CD4-positive, alpha-beta T cell treated with Interleukin-15 for 4 hours (primary cell): ENCODE measurements at regions not wholly inside any gene's neighbourhood (a gene's known extent, or its start where the extent isn't known, plus 50 kb on each side); places are given as distances from the start of the nearest gene placed in this dataset.
"Not testable (repeated sequence)": the region's sequence is repeated elsewhere in the genome, so short reads cannot be mapped to it uniquely, and the experiment has no call there.

Experiments
- DNase-seq: peaks from one replicate; pipeline ENCODE4 v3.0.0-alpha.2; 2020; ENCODE audit warnings: low spot score

DNA sequence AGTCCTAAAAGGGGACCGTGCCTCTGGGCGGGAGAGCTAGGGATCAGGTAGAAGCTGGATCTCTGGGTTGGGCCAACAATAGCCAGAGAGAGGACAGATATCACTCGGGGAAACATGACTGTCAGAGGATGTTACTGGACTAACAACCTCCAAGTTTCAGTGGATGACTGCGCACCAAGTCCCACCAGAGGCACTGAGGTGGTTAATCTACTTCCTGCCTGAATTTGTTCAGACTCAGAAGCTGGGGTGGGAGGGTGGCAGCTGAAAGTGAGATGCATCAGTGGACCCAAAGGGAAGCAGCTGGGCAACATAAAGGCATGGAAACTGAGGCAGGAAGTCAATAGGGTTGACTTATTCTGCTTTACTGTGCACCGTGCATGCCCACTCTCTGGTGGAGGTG lies 130.1 kb upstream of the SLC44A1 start:
- DNase-seq, result no peak

DNA sequence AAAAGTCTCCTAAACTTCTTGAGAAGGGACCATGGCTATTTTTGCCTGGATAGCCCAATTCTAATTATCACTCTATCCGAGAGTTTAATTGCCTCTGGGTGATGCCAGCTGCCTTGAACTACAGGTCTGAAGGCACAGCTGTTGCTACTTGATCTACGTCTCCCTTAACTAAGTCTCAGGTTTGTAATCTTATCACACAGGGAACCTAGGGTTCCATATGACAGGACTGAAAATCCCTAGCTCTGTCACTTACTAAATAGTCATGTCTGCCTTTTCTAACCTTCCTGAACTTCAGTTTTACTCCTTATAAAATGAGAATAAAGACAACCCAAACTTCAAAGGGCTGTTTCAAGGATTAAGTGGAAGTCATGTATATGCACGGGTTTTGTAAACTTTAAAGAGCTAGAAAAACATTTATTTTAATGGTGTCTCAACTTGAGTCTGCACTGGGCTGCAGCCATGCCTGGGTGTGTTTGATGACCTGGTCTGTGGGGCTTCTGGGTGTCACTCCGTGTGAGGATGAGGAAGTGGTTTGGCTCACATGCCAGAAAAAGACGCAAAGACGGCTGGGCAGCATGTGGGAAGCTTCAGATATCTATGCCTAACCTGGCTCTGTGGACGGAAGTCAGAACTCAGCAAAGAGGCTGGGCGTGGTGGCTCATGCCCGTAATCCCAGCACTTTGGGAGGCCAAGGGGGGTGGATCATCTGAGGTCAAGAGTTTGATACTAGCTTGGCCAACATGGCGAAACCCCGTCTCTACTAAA lies 129.3 kb upstream of the SLC44A1 start:
- peak; percentile 12 for DNase-seq

DNA sequence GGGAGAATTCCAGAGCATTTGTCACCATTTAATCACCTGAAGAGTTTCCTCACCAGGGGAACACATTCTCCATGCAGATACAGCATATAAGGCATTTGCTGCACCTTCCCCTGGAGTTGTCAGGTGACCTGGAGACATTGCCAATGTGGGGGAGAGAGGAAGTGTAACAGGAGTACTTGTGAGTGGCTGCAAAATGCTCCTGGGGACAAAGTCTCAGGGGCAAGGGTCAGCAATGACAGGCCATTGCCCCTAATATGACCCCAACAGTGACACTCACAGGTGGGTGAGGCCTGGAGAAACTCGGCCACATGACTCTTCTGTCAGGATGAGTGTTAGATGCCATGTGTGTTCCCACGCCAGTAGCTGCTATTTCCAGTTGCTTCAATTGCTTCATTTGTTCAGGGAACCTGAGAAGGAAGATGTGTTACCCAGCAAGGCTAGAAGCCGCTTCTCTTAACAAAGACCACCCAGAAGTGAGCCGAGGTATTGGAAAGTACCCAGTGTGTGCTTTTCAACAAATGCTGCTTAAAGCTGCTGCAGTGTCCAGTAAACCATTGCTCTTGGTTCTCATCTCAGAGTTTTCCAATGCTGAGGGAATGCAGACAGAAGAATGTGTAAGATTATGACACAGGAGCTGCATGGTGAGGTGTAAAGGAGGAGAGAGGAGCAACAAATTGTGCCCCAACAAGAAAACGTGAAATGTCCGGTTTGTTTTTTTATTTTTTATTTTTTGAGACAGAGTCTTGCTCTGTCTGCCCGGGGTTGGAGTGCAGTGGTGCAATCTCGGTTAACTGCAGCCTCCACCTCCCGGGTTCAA lies 128.2 kb upstream of the SLC44A1 start:
- no peak for DNase-seq

DNA sequence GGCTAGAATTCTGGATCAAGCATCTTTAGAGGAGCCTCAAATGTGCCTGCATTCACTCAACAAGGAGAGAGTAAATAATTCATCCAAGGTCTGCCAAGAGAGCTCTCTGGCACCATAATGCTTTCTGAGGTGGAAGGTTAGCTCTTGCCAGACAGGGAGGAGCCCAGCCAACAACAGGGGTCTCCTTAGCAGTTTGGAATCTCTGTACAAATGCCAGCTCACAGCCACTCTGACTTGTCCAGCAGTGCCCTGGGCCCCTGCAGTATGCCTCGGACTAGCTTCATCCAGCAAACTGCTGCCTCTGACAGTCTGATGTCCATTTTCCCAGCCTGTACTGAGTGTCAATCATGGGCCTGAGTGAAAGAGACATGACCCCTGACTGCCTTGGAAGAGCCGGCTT lies 127.2 kb upstream of the SLC44A1 start:
- DNase-seq, result no peak

DNA sequence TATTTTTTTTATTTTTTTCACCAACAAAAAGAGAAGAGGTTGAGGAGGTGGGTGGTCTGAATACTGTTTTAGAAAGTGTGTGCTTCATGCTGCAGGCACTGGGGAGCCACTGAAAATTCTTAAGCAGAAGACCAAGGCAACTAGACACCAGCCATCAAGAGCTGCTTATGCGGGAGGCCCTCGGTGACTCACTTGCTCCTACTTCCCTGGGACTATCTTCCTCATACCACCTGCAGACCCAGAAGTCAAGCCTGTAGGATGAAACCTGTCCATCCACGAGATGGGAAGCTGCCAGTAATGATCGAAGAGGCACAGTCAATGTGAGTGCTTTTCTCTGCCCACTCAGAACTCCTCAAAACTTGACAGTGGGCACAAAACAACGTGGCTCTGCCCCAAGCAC lies 125.8 kb upstream of the SLC44A1 start:
- no peak for DNase-seq

DNA sequence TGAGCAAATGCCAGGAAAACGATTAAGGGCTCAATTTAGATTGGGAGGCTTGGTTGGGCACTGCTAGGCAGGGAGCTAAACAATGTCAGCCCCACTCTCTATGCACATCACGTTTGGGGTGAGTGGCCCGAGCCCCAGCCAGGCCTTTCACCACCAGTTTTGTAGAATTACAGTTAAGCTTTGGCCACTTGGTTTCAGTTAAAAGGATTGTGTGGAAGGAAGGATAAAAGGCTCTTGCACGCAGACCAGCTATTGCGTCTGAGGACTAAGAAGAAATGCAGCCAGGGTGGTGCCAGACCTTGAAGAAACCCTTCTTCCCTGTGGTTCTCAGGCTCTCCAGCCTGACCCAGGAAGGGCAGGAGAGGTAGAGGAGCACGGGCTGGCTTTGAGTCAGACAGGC lies 125.3 kb upstream of the SLC44A1 start:
- DNase-seq, result no peak

DNA sequence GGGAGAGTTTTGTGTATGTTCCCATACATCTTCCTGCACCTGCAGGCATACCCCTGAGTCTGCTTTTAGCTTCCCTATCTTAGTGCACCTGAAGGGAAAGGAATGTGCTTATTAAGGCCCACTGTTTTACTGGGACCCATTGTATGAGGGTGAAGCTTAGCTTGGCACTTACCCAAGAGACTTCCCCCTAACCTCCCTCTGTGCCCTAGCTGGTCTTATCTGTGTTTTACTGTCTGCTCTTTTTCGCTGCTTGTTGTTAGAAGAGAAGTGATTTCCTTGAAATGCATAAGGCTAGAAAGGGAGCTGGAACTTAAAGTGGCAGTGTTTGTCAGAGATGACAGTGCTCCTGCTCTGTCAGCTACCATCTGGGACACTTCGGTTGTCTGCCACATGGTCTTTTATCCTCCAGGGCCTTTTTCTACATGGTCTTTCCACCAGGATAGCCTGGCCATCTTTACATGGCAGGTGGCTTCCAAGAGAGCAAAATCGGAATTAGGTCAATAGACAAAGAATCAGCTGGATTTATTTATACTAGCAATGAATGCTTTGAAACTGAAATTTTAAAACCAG lies 122.5 kb upstream of the SLC44A1 start:
- no peak for DNase-seq

DNA sequence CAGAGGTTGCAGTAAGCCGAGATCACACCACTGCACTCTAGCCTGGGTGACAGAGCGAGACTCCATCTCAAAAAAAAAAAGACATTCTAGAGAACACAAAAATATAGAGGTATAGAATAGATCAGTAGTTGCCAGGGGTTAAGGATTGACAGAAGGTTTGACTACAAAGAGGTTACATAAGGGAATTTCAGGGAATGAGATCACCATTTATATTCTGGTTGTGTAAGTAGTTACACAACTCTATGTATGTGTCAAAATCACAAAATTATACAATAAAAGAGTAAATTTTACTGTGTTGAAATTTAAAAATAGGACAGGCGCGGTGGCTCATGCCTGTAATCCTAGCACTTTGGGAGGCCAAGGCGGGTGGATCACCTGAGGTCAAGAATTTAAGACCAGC lies 119.9 kb upstream of the SLC44A1 start:
- not testable (repeated sequence) for DNase-seq

DNA sequence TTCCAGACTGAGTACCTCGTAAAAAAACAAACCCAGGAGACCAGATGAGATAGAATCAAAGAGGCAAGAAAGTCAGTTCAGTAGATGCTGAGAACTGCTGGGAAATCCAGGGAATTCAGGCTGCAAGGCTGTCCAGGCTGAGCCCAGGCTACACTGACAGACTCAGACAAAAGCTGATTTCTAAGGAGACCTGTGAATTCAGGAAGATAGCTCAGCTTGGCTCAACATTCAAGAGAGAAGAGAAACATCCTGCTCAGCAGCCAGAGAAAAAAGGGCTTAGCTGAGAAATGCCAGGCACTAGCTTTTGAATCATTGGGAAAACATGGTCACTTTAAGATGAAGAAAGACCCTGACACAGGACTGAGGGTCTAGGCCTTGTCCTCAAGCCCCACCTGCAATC lies 118.2 kb upstream of the SLC44A1 start:
- no peak for DNase-seq

DNA sequence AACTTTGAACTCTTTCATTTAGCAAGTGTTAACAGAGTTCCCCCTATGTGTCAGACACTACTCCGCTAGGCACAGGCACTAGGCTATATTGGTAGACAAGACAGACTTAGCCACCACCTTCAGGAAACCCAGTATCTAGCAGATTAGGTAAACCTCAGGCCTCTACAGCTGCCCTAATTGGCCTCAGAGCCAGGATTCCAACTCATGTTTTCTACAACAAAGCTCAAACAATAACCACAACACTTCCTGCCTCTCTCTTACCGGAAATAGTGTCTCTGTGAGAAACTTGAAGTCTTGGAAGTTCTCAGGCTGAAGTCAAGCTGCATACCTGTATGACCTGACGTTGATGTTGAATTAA lies 116.6 kb upstream of the SLC44A1 start:
- DNase-seq, result peak; percentile 83

DNA sequence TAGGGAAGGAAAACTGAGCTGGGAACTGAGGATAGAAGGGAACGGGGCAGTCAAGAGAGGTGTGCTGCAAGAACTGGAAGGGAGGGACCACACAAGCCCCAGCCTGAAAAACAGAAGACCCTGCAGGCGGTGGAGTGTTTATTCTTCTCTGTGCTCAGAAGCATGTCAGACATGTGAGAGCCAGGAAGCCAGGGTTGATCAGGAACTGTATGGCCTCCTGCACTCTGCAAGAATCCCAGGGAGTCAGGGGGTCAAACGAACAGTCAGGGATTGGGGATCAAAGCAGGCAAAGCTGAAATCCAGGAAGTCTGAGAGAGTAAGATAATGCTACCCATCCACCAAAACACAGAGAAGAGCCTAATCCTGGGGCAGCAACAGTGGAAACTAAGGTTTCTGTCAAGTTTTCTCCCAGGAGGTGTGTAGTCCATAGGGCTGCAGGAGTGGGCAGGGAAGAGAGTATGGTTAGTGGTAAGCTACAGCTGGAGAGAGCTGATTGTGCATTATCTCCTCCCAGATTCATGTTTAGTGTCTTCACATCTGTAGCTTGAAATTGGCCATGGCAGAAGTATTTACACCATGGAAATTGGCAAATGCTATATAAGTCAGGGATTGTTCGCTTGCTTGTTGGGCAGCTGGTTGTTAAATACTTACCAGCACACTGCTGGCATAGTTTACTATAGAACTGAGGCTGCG lies 115.4 kb upstream of the SLC44A1 start:
- no peak for DNase-seq

DNA sequence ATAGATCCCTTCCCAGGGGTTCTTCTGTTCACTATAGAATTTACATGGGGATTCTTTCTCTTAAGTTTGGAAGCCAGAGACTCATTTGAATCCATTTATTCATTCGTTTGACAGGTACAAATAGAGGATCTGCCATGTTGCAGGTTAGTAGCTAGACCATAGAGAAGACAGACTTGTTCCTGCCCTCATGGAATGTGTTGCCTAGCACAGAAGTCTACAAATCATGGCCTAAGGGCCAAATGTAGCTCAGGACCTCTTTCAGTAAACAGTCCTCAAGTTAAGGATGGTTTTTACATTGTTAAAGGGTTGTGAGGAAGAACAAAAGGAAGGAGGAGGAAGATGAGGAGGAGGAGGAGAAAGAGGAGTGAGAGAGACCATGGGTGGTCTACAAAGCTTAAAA lies 114.7 kb upstream of the SLC44A1 start:
- no peak for DNase-seq

DNA sequence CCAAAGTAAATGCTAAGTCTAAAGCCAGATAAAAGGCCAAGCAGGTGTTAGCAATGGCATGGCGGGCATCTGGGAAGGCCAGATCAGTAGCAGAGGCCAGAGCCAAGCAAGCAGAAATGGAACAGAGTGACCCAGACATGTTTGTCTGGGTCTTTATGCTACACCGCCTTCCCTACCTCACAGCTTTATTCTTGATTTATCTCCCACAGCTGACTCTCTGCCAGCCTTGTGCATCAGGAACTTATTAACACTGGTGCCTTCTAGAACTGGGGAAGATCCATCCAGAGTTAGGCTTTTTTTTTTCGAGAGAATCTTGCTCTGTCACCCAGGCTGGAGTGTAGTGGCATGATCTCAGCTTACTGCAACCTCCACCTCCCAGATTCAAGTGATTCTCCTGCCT lies 112.5 kb upstream of the SLC44A1 start:
- DNase-seq, result no peak

DNA sequence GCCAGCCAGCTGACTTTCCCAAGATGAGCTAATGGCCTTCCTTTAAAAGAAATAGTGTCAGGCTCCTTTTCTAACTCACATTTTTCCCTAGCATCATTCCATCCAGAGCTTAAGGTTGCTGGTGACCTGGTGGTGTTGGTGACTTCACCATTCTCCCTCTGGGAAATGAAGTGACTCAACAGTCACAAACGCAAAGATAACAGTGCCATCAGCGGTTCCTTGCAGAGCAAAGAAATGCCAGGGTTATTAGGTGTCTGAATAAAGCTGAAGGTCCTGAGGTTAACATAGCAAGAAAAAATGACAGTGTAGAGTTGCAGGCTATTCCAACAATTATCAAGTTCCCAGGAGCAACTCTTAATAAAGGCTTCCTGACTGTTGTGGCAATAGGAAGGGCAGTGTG lies 111.8 kb upstream of the SLC44A1 start:
- DNase-seq, result no peak

DNA sequence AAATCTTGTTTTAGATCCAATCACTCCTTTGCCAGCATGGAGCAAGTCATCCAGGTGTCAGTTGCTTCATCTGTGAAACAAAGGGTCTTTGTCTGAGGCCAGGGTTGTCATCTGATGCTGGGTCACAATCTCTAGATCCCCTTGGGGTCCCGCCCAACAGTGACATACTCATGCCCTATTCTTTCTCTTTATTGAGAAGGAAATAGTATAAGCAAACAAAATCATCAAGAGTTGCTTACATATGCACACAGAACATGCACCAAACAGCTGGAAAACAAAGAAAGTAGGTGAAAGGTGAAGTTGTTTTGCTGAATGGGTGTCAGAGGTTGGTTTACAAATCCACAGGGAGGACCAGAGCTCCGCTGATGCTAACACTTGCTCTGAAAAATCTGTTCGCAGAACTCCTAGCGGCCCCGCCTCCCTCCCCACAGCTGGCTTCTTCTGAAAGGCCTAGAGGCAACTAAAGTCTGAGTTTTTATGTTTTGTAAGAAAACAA lies 106.1 kb upstream of the SLC44A1 start:
- no peak for DNase-seq

DNA sequence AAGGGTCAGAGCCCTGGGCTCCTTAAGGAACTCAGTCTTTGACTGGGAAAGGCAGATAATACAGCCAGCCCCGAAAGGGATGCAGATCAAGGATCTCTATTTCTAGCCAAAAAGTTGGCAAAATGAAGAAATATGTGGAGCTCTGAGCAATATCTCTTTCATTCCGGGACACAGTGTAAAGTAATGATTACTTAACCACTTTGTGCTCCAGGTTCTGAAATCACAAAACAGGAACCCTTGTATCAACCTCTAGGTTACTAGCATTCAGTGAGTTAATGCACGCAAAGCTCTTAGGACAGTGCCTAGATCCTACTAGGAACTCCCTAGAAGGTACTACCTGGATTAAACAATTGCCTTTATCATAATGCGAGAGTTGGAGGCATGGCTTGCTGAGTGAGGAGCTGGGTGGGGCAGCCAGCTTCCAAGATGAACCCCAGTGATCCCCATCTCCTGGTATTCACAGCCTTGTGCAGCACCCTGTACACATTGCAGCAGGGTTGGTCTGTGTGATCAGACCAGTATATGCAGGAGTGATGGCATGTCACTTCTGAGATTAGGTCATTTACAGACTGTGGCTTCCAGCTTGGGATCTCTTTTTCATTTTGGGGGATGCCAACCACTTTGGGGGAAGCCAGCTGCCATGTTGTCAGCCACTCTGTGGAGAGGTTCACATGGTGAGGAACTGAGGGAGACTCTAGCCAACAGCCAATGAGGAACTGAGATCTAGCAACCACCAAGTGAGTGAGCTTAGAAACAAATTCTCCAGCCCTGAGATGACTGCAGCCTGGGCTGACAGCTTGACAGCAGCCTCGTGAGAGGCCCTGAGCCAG lies 103.1 kb upstream of the SLC44A1 start:
- no peak for DNase-seq

DNA sequence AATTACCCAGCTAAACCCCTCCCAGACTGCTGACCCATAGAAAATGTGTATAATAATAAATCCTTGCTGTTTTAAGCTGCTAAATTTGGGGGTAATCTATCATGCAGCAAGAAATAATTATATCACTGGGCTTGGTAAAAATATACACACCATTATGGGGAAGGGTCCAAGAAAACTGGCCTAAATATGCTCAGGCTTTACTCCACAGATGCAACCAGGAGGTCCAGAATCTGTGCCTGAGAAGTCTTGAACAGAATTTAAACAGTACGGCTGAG lies 102.5 kb upstream of the SLC44A1 start:
- no peak for DNase-seq

DNA sequence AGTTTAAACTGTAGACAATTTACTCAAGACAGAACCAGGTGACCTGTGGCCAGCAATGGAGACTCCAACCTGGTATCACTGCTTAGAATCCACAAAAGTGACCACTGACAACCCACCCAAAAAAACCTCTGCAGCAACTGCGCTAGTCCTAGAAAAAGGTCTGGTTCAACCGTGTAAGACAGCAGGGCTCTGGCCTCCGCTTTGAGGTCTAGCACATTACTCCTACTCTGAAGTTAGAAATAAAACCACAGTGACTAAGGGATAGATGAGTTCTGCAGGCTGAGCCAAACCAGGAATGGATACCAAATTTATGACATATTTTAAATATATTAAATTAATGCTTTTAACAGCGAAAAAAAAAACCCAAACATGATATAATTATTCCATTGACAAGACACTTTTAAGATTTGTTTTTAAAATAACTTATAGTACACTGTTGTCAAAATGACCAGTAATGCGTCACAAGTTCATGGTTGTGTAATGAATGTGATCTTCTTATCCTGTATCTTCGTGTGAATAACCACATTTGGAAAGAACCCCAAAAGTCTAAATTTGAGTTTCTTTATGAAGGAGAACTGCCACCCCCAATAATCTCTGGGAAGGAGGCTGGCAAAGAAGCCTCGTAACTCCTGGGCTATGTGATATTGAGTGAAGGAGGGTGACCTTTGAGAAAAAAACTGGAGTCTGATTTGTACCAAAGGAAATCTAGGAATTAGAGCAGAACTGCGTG lies 101.9 kb upstream of the SLC44A1 start:
- DNase-seq, result no peak

DNA sequence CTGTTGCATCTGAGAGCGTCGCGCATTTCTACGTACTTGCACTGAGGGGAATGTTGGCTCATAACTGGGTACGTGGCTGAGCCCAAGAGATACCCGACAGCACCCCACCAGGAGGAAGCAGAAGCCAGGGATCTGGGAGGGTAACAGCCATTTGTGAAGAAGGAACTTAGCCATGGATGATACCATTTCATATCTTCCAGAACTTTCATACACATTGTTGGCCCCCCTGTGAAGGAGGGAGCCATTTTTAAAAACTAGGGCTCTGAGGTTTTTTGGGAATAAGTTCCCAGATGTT lies 101.4 kb upstream of the SLC44A1 start:
- DNase-seq, result no peak

DNA sequence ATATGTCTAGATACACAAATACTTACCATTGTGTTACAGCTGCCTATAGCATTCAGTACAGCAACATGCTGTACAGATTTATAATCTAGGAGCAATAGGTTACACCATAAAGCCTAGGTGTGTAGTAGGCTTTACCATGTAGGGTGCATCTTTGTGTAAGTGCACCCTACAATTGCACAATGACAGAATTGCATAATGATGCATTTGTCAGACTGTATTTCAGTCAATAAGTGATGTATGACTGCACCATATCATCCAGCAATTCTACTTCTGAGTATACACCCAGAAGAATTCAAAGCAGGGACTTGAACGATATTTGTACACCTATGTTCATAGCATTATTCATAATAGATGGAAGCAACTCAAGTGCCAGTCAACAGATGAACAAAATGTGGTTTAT lies 100.4 kb upstream of the SLC44A1 start:
- no peak for DNase-seq

DNA sequence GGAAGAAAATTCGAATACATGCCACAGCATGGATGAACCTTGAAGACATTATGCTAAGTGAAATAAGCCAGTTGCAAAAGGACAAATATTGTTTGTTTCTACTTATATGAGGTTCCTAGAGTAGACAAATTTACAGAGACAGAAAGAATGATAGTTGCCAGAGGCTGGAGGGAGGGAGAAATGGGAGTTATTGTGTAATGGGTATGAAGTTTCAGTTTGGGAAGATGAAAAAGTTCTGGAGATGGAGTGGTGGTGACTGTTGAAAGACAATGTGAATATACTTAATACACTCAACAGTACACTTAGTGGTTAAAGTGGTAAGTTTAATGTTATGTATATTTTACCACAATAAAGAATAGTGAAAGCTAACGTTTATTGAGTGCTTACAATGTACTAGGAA lies 99.6 kb upstream of the SLC44A1 start:
- DNase-seq, result no peak

DNA sequence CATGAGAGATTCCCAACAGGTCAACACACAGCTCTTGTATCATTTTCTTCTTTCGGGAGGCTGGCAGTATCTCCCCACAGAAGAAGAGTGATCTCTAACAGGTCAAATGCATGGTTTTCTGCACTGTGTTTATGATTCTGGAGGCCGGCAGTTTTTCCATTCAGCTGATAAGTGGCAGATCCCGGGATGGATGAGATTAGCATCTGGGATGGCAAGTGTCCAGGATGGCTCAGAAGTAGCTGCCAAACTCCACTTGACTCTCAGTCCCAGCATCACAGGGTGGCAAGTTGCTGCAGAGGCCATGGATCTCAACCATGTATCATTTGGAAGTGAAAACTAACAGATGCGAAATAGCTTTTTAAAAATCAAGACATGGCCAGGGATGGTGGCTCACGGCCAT lies 97.8 kb upstream of the SLC44A1 start:
- DNase-seq, result no peak
